ENCODE measurements at regions not wholly inside any gene's neighbourhood (a gene's known extent, or its start where the extent isn't known, plus 50 kb on each side); places are given as distances from the start of the nearest gene placed in this dataset.
A peak's percentile ranks its signal among the peaks of the same experiment; 100 is the strongest.

DNA sequence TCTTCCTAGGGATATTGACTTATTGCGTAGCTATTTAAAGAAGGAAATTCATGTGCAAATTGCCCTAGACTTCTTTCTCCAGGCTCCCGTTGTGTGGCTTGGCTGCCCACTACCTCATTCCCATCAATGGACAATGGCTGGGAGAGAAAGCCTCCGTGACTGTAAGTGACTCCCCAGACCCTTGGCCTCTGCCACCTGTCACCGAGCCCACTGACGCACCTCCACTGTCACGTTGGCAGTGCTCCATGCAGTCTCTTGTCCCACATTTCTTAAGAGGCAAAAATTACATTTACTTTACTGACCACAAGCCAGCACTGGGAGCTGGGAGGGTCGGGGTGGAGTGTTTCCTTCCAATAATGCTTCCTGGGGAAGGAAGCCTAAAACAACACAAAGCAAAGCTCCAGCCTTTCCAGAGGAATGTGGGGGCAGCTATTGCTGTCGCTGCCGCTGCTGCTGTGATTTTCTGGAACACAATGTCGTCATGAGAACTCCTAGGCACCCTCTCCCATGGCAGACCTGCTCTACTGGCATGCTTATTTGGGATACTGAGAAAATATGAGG, 89.7 kb upstream of the STEAP1B start:
- no peak for DNase-seq (ENCODE audit: low spot score)
- TF ChIP-seq CTCF (IDR thresholded peaks at IDR 0.05; ENCODE audit: extremely low read depth, insufficient read depth, missing control alignments): no peak
- in situ Hi-C loops (cut with MboI; ENCODE audit: low pct_unique_long_range_greater_than_20kb, low sequenced_read_pairs, unreplicated experiment): no loop called here

GRCh38 chr7:22588351-22588750, 88.4 kb upstream of the STEAP1B start:
- no peak for DNase-seq (ENCODE audit: low spot score)
- in situ Hi-C loops (cut with MboI; ENCODE audit: low pct_unique_long_range_greater_than_20kb, low sequenced_read_pairs, unreplicated experiment): no loop called here
- TF ChIP-seq CTCF (IDR thresholded peaks at IDR 0.05; ENCODE audit: extremely low read depth, insufficient read depth, missing control alignments): no peak

- DNase-seq (ENCODE audit: low spot score): no peak
- in situ Hi-C loops (cut with MboI; ENCODE audit: low pct_unique_long_range_greater_than_20kb, low sequenced_read_pairs, unreplicated experiment): no loop called here
- no peak for TF ChIP-seq CTCF (IDR thresholded peaks at IDR 0.05; ENCODE audit: extremely low read depth, insufficient read depth, missing control alignments)
Observed at GRCh38 chr7:22587322-22587721, 87.3 kb upstream of the STEAP1B start.

DNA sequence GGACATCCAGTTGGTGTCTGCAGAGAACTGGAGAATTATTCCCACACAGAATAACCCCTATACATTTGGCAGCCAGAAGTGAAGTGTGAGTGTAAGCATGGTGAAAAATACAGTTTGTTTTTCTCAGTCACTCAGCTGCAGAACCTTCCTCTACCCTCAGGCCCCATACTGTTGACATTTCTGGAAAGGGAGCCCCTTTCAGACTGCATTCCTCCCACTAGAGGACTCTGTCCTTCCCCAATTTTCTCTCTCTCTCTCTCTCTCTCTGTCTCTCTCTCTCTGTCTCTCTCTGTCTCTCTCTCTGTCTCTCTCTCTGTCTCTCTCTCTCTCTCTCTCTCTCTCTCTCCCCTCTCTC, 86.8 kb upstream of the STEAP1B start:
- in situ Hi-C loops (cut with MboI; ENCODE audit: low pct_unique_long_range_greater_than_20kb, low sequenced_read_pairs, unreplicated experiment): no loop called here
- DNase-seq (ENCODE audit: low spot score): no peak
- no peak for TF ChIP-seq CTCF (IDR thresholded peaks at IDR 0.05; ENCODE audit: extremely low read depth, insufficient read depth, missing control alignments)

DNA sequence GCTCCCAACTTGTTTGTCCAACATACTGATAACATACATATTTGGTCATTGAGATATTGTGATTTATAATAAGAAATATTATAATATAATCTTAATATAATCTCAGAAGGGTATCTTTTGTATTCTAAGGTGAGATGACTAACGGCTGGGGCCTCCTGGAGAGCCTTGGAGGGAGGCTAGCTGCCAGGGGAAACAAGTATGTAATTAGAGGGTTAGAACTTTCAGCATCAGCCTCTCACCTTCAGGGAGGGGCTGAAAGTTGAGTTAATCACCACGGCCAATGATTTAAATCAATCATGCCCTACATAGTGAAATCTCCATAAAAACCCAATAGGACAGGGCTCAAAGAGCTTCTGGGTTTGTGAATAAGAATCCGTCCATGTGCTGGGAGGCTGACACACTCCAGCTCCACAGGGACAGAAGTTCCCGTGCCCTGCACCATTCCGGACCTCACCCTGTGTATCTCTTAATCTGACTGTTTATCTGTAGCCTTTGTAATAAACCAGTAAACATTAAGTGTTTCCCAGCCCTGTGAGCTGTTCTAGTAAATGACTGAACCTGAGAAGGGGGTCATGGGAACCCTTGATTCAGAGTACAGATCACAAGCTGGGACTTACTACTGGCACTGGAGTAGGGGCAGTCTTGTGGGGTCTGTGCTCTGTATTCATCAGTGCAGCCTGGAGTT, 86.3 kb upstream of the STEAP1B start:
- in situ Hi-C loops (cut with MboI; ENCODE audit: low pct_unique_long_range_greater_than_20kb, low sequenced_read_pairs, unreplicated experiment): no loop called here
- TF ChIP-seq CTCF (IDR thresholded peaks at IDR 0.05; ENCODE audit: extremely low read depth, insufficient read depth, missing control alignments): no peak
- no peak for DNase-seq (ENCODE audit: low spot score)

DNA sequence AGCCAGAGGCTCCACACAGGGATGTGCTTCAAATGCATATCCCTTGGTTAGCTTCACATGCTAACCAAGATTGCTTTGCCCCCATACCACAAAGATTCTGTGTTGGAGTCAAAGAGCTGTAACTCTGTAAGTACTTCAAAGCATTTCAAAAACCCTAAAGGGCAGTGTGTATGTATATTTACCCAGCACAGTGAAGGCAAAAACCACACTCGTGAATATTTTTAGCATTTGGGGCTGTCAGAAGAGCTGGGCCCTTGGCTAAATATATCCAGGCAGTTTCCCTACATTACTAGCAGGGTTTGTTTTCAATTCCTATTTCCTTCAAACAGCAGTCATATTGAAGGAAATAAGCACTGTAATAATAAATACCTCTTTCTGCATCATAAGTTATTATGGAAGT, 84.2 kb upstream of the STEAP1B start:
- no peak for TF ChIP-seq CTCF (IDR thresholded peaks at IDR 0.05; ENCODE audit: extremely low read depth, insufficient read depth, missing control alignments)
- DNase-seq (ENCODE audit: low spot score): peak; percentile 35
- in situ Hi-C loops (cut with MboI; ENCODE audit: low pct_unique_long_range_greater_than_20kb, low sequenced_read_pairs, unreplicated experiment): no loop called here

Measured in GM13977 (cell line).